HAP-1 (cell line): ENCODE measurements at regions not wholly inside any gene's neighbourhood (a gene's known extent, or its start where the extent isn't known, plus 50 kb on each side); places are given as distances from the start of the nearest gene placed in this dataset.
"Not testable (repeated sequence)": the region's sequence is repeated elsewhere in the genome, so short reads cannot be mapped to it uniquely, and the experiment has no call there.

Experiments
- DNase-seq, 2 experiments: peaks; one replicate each; pipeline ENCODE4 v3.0.0-alpha.2; 2016 to 2020; ENCODE audit warnings: low spot score in 2 of 2
- H3K27me3 ChIP-seq: fragments of 250-450 bp; sonication (Bioruptor Pico); 2 replicates; pipeline ENCODE4 v1.5.1; 2020; ENCODE audit warnings: low read depth, mild to moderate bottlenecking, moderate library complexity
- H3K36me3 ChIP-seq: fragments of 250-450 bp; sonication (Bioruptor Pico); replicated peaks from 2 replicates; pipeline ENCODE4 v1.5.1; 2020; ENCODE audit warnings: mild to moderate bottlenecking
- H3K4me1 ChIP-seq: fragments of 250-450 bp; sonication (Bioruptor Pico); 2 replicates; pipeline ENCODE4 v1.5.1; 2020; ENCODE audit warnings: mild to moderate bottlenecking
- H3K4me3 ChIP-seq: fragments of 250-450 bp; sonication (Bioruptor Pico); 2 replicates; pipeline ENCODE4 v1.5.1; 2020; ENCODE audit warnings: mild to moderate bottlenecking, moderate library complexity
- H3K9me3 ChIP-seq: fragments of 250-450 bp; sonication (Bioruptor Pico); 2 replicates; pipeline ENCODE4 v1.5.1; 2020; ENCODE audit warnings: mild to moderate bottlenecking, moderate library complexity
- in situ Hi-C: fragments of 300-500 bp; cut with MboI; formaldehyde crosslinking; loops from 3 replicates; pipeline ENCODE4 v1.14.3; 2020; ENCODE audit warnings: low sequenced_read_pairs, inconsistent platforms, mixed read lengths

DNA sequence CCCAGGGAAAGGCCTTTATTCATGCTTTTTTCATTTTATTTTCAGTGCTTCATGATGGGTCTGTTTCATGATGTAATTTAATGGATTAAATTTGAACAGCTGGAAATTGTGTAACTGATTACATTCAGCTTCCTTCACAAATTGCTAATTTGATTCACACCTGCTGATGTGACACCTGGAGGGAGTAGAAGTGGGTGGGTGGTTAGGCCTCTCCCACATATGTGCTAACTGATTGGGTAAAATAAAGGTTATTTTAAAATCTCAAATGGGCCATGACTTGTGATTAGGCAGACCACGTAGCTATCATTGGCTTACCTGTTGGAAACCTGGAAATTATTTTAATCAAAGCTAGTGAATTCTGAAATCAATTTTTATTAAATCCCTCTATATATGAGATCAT is 142.1 kb downstream of the GXYLT1 start:
- in situ Hi-C loops = no loop called here
- no peak for DNase-seq
- no peaks in the 10 kb centered on the region for H3K4me1 ChIP-seq

DNA sequence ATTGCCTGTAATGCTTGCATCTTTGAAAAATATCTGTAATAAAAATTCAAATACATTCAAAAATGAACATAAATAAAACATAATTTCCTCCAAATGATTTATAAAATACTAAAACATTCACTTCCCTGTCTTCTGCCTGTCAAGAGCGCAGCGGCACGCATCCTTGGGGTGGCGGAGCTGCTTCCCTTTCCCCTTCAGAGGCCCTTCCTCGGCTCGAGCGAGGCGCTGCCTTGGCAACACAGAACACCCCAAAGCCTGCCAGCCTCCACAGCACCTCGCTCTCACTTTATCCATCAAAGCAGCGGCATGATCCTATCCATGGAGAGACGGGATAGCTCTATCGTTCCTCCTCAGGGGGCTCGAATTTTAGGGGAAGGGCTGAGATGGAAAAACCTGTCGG is 146.2 kb downstream of the GXYLT1 start:
- DNase-seq = no peak
- no peaks in the 10 kb centered on the region for H3K36me3 ChIP-seq
- H3K9me3 ChIP-seq = no peaks in the 10 kb centered on the region
- no peak overlapping the region for H3K4me3 ChIP-seq
- no peaks in the 10 kb centered on the region for H3K4me1 ChIP-seq
- no peaks in the 10 kb centered on the region for H3K27me3 ChIP-seq
- in situ Hi-C loops = no loop called here

More for the DNA sequence above, 142.1 kb downstream of the GXYLT1 start:
- no peak overlapping the region for H3K4me3 ChIP-seq
- no peaks in the 10 kb centered on the region for H3K9me3 ChIP-seq
- no peaks in the 10 kb centered on the region for H3K36me3 ChIP-seq
- no peaks in the 10 kb centered on the region for H3K27me3 ChIP-seq

DNA sequence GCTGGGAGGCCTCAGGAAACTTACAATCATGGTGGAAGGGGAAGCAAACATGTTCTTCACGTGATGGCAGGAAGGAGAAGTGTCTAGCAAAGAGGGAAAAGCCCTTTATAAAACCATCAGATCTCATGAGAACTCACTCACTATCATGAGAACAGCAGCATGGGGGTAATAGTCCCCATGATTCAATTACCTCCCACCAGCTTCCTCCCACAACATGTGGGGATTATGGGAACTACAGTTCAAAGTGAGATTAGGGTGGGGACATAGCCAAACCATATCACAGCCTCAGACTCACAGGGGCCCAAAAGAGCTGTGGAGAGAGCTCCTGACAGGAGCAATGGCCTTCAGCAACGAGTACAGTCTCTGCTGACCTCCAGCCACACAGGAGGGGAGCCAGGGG is 151.4 kb downstream of the GXYLT1 start:
- H3K36me3 ChIP-seq = no peaks in the 10 kb centered on the region
- H3K4me3 ChIP-seq = no peak overlapping the region
- DNase-seq = no peak
- in situ Hi-C loops = no loop called here
- no peaks in the 10 kb centered on the region for H3K27me3 ChIP-seq
- peaks cover under 1% of the 10 kb centered on the region; the same call in 1 of the 2 replicates for H3K4me1 ChIP-seq
- no peaks in the 10 kb centered on the region for H3K9me3 ChIP-seq

DNA sequence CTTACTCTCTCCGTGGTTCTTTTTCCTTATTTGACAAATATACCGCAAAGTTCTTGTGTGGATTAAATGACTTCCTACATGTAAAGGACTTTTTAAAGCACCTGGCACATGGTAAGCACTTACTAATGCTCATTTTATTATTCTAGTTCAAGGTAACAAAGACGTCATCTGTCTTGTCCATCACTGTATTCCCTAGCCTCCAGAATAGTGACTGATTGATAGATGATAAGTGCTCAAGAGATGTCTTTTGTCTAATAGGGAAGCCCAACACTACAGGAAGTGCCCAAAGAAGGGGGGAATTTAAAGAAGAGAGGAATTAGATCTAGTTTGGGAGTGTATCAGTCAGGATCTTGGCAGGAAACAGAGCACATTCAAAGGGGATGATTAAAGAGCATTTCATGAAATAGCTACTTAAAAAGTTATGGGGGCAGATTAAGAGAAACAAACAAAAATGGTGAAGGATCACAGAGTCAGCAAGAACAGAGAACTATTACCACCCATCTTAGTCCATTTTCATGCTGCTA is 151.9 kb downstream of the GXYLT1 start:
- in situ Hi-C loops = no loop called here
- H3K27me3 ChIP-seq = no peaks in the 10 kb centered on the region
- no peak overlapping the region for H3K4me3 ChIP-seq
- DNase-seq = no peak
- no peaks in the 10 kb centered on the region for H3K9me3 ChIP-seq
- no peaks in the 10 kb centered on the region for H3K36me3 ChIP-seq
- H3K4me1 ChIP-seq = peaks cover 4% of the 10 kb centered on the region; the same call in 1 of the 2 replicates

DNA sequence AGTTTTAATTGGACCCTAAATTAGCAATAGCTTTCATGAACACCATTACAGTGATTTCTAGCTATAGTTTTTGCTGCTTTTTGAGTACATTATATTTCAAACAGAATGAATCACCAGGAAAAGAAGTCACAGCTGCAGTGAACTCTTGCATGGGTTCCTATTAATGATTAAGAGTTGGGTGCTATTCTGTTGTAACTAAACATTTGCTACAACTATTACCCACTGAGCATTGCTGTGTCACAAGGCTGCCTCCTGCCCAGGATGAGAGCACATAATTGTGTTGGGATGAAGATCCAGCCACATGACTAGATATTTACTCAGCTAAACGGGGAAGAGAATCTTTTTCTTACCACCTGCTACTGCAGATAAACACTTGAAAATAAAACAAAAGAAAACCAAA is 152.7 kb downstream of the GXYLT1 start:
- in situ Hi-C loops = no loop called here
- H3K4me3 ChIP-seq = no peak overlapping the region
- H3K27me3 ChIP-seq = no peaks in the 10 kb centered on the region
- peaks cover 4% of the 10 kb centered on the region; the same call in 1 of the 2 replicates for H3K4me1 ChIP-seq
- no peaks in the 10 kb centered on the region for H3K9me3 ChIP-seq
- DNase-seq = no peak
- no peaks in the 10 kb centered on the region for H3K36me3 ChIP-seq

DNA sequence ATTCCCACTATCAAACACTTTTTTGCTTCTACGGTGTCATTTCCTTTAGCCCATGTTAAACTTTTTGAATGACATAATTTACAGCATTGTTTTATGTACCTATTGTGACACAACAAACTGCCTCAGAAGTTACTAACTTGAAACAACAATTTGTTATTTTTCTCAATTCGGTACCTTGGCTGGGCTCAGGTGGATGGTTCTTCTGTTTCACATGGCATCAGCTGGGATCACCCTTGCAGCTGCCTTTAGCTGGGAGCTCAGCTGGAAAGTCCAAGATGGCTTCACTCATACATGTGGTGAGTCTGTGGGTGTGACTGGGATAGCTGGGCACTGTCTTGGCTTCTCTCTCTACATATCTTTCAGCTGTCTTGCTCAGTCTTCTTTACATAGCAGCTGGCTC is 156.0 kb downstream of the GXYLT1 start:
- no peaks in the 10 kb centered on the region for H3K27me3 ChIP-seq
- H3K36me3 ChIP-seq = no peaks in the 10 kb centered on the region
- DNase-seq = no peak
- peaks cover 4% of the 10 kb centered on the region; the same call in 1 of the 2 replicates for H3K4me1 ChIP-seq
- no peaks in the 10 kb centered on the region for H3K9me3 ChIP-seq
- no peak overlapping the region for H3K4me3 ChIP-seq
- in situ Hi-C loops = no loop called here

DNA sequence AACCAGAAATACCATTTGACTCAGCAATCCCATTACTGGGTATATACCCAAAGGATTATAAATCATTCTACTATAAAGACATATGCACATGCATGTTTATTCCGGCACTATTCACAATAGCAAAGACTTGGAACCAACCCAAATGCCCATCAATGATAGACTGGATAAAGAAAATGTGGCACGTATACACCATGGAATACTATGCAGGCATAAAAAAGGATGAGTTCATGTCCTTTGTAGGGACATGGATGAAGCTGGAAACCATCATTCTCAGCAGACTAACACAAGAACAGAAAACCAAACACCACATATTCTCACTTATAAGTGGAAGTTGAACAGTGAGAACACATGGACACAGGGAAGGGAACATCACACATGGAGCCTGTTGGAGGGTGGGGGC is 158.2 kb downstream of the GXYLT1 start:
- DNase-seq, in situ Hi-C loops, H3K9me3 ChIP-seq, H3K4me1 ChIP-seq, H3K36me3 ChIP-seq, H3K4me3 ChIP-seq, H3K27me3 ChIP-seq: not testable (repeated sequence)

DNA sequence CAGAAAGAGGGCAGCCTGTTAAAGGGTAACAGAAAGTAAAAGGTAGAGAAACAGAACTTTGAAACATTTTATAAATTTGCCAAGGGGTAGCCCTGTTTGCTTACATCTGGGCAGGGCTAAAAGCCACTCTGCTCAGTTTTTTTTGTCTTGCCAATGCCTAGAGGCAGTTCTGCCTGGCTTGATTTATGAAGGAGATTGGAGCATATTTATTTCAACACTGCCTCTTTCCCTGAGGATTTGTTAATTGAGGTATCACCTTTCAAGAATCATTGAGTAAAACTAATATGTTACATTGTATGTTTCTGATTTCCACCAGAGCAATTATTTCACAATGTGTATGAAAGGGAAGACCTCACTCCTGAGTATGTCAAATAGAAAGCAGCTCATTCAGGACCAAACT is 160.8 kb downstream of the GXYLT1 start:
- in situ Hi-C loops = no loop called here
- Histone ChIP-seq H3K27me3 (no peaks in the 10 kb centered on the region), H3K9me3 (no peaks in the 10 kb centered on the region), H3K36me3 (no peaks in the 10 kb centered on the region), H3K4me3 (no peak overlapping the region), H3K4me1 (peaks cover 21% of the 10 kb centered on the region)
- DNase-seq = no peak

DNA sequence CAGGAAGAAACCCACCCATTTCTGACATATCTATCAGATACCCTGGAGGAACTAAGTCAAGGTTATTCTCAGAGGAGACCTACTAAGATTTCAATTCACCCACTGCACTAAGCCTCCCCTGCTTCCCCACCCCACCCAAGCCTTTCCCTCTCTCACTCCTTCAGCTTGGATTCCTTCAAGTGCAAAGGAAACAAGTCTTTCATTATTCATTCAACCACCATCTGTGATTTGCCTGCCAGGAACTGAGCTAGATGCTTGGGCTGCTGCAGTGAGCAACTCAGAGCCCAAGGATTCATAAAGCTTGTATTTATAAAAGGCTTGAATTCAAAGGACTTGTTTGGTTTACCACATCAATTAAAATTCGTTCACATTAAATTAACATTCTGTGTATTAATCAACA is 161.3 kb downstream of the GXYLT1 start:
- Histone ChIP-seq H3K4me3 (no peak overlapping the region), H3K36me3 (no peaks in the 10 kb centered on the region), H3K27me3 (no peaks in the 10 kb centered on the region), H3K4me1 (peaks cover 21% of the 10 kb centered on the region), H3K9me3 (no peaks in the 10 kb centered on the region)
- DNase-seq = no peak
- in situ Hi-C loops = no loop called here

DNA sequence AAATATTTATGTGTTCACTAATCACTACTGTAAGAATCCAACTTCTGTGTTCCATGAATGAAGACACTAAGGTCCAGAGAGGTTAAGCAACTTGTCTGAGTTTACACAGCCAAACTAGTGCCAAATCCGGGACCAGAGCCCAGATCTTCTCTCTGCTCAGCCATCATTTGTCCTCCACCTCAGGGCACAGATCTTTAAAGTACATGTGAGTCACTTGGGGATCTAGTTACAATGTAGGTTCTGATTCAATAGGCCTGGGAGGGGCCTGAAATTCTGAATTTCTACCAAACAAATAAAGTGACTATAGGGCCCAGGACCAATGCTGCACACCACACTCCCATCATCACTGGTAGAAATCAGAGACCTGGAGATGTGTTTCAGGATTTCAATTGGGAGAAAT is 162.9 kb downstream of the GXYLT1 start:
- DNase-seq = peak in 1 of 2 experiments; percentile 15

DNA sequence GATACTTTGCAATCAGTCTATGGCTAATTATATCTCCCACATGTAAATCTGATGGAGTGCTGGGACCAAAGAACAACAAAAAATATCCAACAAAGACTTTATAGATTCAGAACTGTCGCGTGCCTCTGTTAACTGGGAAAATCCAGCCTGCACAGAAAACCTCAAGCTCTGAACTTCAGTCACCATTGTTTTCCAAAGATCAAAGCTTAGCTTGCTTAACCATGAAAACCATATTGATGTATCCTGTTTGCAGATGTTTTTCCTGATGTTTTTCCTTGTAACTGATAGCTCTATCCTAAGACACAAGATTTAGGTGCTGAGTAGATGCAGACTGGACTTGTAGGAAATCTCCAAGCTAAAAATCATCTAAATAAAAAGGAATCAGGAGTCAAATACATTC is 163.7 kb downstream of the GXYLT1 start:
- H3K36me3 ChIP-seq = no peaks in the 10 kb centered on the region
- H3K4me3 ChIP-seq = no peak overlapping the region
- H3K9me3 ChIP-seq = no peaks in the 10 kb centered on the region
- in situ Hi-C loops = no loop called here
- DNase-seq = no peak
- peaks cover 16% of the 10 kb centered on the region for H3K4me1 ChIP-seq
- H3K27me3 ChIP-seq = no peaks in the 10 kb centered on the region

More for the DNA sequence above, 162.9 kb downstream of the GXYLT1 start:
- H3K4me1 ChIP-seq = peaks cover 16% of the 10 kb centered on the region
- H3K27me3 ChIP-seq = no peaks in the 10 kb centered on the region
- no peaks in the 10 kb centered on the region for H3K9me3 ChIP-seq
- no peaks in the 10 kb centered on the region for H3K36me3 ChIP-seq
- H3K4me3 ChIP-seq = no peak overlapping the region
- in situ Hi-C loops = no loop called here

DNA sequence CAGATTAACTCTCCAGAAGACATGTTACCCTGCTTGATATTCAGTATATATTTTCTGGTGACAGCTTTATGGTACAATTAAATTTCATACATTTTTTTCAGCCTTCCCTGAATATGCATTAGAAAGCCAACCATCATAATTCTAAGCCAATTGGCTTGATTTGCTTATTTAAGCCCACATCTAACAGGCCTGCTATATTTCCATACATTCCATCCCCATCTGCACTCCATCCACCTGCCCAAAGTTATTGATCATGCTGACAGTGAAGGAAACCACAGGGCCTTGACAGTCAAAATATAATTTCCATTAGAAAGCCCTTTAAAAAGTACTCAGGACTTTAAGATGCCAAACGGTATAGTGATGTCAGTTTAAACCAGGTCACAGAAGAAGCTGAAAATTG is 164.3 kb downstream of the GXYLT1 start:
- Histone ChIP-seq H3K4me1 (peaks cover 16% of the 10 kb centered on the region), H3K36me3 (no peaks in the 10 kb centered on the region), H3K4me3 (no peak overlapping the region), H3K27me3 (no peaks in the 10 kb centered on the region), H3K9me3 (no peaks in the 10 kb centered on the region)
- peak in 1 of 2 experiments; percentile 31 for DNase-seq
- in situ Hi-C loops = no loop called here

DNA sequence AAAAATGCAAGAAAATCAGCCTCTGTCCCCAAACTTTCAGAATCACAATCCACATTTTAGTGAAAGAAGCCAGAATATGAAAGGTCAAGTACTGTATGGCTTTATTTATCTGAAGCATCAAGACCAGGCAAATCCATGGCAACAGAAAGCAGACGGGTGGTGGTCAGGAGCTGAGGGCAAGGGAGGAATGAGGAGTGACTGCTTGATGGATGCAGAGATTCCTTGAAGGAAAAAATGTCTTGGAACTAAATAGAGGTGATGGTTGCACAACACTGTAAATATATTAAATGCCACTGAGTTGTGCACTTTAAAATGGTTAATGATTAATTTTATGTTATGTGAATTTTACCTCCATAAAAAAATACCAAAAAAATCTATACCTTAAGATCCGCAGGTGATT is 165.1 kb downstream of the GXYLT1 start:
- Histone ChIP-seq H3K27me3 (no peaks in the 10 kb centered on the region), H3K4me1 (peaks cover 16% of the 10 kb centered on the region), H3K9me3 (no peaks in the 10 kb centered on the region), H3K36me3 (no peaks in the 10 kb centered on the region), H3K4me3 (no peak overlapping the region)
- DNase-seq = no peak
- in situ Hi-C loops = no loop called here

DNA sequence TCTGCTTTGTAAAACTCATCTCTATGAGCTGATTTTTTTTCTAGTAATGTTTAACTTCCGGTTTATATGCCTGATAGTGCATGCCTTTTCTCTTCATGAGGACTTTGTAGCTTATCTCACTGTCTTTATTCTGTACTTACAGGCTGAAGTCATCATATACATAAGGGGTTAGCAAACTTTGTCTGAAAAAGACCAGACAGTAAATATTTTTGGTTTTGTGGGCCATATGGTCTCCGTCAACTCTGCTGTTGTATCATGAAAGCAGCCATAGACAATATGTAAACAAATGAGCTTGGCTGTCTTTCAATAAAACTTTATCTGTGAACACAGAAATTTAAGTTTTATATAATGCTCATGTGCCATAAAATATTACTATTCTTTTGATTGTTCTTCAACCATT is 172.1 kb downstream of the GXYLT1 start:
- in situ Hi-C loops = no loop called here
- DNase-seq = no peak
- Histone ChIP-seq H3K27me3 (no peaks in the 10 kb centered on the region), H3K9me3 (no peaks in the 10 kb centered on the region), H3K4me1 (peaks cover 8% of the 10 kb centered on the region), H3K36me3 (no peaks in the 10 kb centered on the region), H3K4me3 (no peak overlapping the region)

DNA sequence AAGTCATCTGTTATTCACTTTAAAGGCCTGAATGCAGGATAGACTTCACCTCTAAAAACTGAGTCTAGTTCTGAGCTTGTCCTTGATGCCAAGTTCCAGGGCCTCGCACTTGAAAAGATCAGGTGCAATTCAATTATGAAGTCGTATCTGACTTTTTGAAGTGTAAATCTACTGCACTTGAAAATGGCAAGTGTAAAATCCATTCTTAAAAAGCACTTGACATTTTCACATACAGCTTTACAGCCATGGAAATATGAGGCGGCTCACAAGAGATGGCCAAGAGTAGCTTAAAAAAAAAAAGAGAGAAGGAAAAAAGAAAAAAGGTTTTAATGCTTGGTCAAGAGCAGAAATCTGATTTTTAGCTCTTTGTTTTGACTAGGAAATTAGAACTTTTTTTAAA is 172.5 kb downstream of the GXYLT1 start:
- Histone ChIP-seq H3K4me3 (no peak overlapping the region), H3K36me3 (no peaks in the 10 kb centered on the region), H3K9me3 (no peaks in the 10 kb centered on the region), H3K4me1 (peaks cover 8% of the 10 kb centered on the region), H3K27me3 (no peaks in the 10 kb centered on the region)
- in situ Hi-C loops = no loop called here
- no peak for DNase-seq
